T47D (cell line): ENCODE measurements at regions not wholly inside any gene's neighbourhood (a gene's known extent, or its start where the extent isn't known, plus 50 kb on each side); places are given as distances from the start of the nearest gene placed in this dataset.
A peak's percentile ranks its signal among the peaks of the same experiment; 100 is the strongest.

ENCODE experiments used
- DNase-seq, 2 experiments: peaks; one replicate each; pipeline versions ENCODE4 v3.0.0 to v3.0.0-alpha.2; 2011 to 2012; ENCODE audit warnings: low read depth in 1 of 2, low spot score in 1 of 2
- JUND ChIP-seq: IDR thresholded peaks from 2 replicates; pipeline ENCODE4 v1.6.1; 2012; ENCODE audit warnings: low read depth
- in situ Hi-C: cut with HindIII; loops from 2 replicates; pipeline ENCODE4 v1.10.0; 2016; ENCODE audit warnings: low sequenced_read_pairs, low pct_unique_long_range_greater_than_20kb

DNA sequence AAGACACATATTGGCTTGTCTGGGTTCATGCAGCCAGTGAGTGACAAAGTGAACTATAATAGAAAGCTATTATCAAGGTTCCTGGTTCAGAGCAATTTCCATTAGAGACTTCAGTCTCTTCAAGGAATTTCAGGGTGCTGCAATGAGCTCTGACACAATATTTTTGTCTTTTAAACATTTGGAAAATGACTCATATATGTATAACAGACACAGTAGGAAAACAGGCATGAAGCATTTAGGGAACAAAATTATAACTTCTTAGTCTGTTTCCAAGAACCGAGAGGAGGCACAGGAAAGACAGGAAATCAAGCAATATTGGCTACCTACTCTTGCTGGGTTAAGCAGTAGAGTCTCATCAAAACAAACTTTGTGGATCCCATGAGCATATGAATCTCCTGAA, 170.4 kb downstream of the PTPRC start:
- DNase-seq: no peak
- TF ChIP-seq JUND: no peak
- in situ Hi-C loops: no loop called here

DNA sequence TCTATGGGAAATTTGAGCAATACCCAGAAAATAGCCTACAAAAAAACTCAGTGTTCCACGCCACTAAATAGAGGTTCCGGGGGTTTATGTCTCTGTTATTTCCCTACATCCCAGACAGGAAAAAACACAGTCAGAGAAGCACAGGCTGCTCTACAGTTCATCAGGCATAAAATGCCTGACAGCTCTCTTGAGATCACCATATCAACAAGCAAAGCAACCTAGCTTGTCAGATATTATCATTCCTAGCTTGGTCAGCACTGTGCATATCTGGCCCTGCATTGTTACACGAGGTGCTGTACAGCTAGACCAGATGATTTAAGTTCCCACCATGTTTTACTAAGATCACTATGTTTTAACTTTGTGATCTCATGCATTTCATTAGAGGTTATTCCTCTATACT, 172.6 kb downstream of the PTPRC start:
- in situ Hi-C loops: no loop called here
- no peak for TF ChIP-seq JUND
- no peak for DNase-seq

DNA sequence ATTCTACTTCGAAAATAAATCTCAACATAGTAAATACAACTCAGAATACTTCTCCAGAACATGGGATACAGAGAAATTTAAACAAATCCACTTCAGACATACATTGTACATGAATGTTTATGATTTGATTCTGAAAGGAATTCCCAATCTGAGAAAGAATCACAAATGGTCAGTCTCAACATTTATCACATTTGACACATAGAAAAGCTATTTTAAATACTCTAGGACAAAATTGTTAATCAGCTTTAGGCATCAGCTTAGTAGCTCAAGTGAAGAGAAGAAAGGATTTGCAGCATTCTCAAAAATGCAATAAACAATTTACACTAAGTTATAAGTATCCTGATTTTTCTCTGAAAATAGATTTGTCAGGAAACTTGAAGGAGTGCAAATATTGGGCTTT, 184.8 kb downstream of the PTPRC start:
- in situ Hi-C loops: no loop called here
- no peak for TF ChIP-seq JUND

DNA sequence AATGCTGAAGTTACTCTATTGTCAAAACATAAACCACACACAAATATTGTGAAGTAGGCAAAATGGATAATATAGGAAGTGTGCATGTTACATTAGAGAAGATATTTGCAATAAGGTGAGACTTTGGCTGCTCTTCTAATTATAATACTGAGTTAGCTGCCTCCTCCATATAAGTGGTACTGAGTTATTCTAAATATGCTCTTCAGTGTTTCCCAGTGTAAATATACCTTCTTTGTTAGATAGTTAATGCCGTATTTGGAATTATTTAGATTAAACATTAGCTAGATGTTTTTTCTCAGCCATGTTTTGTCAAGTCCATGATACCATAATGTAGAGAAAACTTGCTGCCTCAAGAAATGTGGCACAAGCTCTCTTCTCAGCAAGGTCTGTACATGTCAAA, 186.4 kb downstream of the PTPRC start:
- in situ Hi-C loops: no loop called here
- DNase-seq: no peak
- no peak for TF ChIP-seq JUND

More for the DNA sequence above, 184.8 kb downstream of the PTPRC start:
- DNase-seq: no peak

DNA sequence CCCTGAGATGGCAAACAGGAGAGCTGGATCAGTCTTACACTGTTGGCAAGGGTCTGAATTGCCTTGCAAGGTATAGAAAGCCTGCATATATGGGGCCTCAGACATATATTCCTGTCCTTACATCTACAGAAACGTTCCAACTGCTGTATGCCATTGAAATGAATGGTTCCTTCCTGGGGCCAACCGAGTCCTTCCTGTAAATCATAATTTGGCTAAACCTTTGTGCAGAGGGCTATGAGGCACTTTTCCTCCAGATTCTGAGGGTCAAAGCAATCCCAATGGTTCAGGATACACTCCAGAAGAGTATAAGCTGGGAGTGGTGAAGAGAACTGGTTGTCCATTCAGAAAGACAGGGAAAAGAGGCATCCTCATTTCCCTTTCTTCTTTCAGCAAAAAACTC, 190.5 kb downstream of the PTPRC start:
- in situ Hi-C loops: no loop called here
- DNase-seq: no peak
- no peak for TF ChIP-seq JUND

DNA sequence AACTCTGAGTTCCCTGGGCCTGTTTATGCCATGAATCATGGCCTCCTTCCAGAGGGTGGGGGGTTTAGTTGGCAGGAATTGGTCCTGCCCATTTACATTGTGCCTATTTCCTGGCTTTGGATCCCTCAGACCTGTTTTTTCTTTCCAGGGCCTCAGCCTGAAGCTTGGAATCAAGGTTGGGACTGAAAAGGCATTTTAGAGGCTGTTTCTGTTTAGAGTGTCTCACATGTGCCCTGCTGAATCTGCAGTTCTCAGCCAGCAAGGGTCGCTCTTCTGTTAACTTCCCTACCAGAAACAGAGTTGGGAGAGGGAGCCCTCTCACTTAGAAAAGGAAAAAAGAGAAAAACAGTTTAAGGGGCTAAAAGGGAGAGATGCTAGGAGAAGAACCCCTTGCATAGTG, 191.1 kb downstream of the PTPRC start:
- in situ Hi-C loops: no loop called here
- DNase-seq: peak in 1 of 2 experiments; percentile 26
- TF ChIP-seq JUND: no peak

DNA sequence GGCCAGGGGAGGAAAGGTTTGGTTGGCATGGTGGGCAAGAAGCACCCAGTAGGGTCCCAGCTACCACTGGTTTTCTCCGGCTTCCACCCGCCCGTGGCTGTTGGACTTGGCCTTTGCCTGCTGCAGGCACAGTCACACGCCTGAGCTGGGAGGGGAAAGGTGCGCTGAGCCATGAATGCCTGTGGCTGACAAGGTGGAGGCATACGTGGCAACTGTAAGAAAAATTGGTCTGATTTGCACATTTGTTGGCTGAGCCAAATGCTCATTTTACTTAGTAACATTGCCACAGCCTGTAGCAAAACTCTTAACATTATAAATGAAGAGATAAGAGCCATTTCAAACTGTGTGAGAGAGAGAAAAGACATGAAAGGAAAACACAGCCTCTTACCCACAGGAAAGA, 191.6 kb downstream of the PTPRC start:
- in situ Hi-C loops: no loop called here
- DNase-seq: no peak
- TF ChIP-seq JUND: no peak

DNA sequence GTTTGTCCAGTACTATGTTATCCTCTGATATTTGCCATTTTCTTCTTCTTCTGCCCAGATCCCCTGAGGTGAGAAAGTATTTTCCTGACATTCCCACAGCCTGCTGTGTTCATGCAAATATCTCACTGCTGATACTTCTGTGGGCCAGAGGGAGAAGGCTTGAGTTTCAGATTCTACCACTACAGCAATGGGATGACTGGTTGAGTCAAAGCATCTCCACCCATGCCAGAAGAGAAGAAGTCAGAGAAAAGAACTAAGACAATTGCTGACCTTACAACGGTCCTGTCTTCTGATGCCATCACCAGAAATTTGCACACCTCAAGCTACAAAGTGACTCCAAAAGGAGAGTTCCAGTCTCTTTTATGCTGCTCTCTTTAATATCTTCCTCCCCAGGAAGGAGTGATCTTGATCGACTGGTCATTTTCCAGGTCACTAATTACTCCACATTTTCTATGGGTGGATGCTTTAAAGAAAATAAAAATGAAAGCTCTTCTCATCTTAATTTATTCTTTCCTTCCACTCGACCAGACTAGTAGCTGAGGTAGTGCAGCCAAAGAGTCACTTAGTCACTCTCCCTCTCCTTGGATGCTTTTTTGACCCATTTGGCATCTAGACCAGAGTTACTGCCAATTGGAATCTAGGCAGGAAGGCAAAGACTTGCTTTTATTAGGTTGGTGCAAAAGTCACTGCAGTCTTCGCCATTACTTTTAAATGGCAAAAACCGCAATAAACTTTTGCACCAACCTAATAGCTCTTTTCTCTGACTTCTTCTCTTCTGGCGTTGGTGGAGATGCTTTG, 195.1 kb downstream of the PTPRC start:
- DNase-seq: no peak
- no peak for TF ChIP-seq JUND
- in situ Hi-C loops: no loop called here

DNA sequence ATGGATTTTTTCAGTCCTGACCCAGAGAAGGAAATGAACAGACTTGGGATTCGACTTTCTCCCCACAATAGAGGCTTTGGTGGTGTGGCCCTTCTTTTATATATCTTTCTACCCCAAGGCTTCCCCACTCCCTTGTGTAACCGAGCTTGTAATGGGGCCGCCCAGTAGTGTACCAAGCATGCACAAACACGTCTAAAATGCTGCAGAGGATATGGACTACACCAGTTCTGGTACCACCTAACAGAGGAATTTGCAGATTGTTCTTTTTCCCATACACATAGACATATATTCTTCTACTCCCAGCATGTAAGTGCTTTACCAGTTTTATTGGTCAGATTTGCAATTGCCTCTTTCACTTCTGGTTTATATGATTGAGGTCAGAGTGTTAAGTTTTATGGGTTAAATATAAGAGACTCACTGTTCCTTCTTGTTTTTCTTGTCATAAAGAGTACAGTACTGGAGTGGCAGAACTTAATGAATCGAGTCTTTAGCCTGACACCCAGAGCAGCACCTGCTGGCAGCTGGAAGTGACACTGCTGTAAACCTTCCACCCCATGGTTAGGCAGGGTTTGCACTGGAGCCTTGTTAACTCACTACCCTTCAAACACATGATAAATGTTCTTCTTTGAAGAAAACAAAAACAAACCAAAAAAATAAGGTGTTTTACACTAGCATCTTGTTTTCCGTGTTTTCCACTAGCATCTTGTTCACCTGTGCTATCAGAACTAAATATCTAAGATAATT, 198.6 kb downstream of the PTPRC start:
- in situ Hi-C loops: no loop called here
- no peak for TF ChIP-seq JUND

DNA sequence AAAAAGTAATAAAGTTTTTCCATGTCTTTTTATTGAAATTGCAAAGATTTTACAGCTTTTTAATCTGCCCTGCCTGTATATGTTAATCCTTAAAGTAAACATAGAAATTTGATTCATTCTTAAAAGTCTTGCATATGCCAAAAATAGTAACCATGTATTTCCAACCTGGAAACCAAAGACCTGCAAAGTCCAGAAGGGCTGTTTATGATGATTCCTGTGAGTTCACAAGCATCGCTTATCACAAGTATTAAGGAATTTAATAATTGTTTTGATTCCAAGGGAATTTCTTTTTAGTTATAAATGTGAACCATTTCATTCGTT, 199.1 kb downstream of the PTPRC start:
- in situ Hi-C loops: no loop called here

More for the DNA sequence above, 198.6 kb downstream of the PTPRC start:
- no peak for DNase-seq

DNA sequence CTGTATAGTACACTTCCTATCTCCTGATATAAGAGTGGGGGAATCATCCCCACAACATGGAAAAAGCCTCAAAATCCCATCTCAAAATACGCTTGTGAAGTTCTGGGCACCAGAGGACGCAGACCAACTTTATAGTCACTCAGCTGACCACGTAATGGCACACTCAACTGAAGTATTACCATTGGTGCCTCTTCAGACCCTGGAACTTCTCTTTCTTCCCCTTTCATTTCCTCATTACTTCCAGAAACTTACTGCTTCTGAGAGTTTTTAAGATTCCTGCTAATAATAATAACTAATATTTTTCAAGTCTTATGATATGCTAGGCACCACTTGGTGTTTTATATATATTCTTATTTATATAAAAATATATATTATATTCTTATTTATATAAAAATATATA, 202.6 kb downstream of the PTPRC start:
- DNase-seq: no peak
- no peak for TF ChIP-seq JUND
- in situ Hi-C loops: no loop called here

More for the DNA sequence above, 199.1 kb downstream of the PTPRC start:
- DNase-seq: no peak
- TF ChIP-seq JUND: no peak

DNA sequence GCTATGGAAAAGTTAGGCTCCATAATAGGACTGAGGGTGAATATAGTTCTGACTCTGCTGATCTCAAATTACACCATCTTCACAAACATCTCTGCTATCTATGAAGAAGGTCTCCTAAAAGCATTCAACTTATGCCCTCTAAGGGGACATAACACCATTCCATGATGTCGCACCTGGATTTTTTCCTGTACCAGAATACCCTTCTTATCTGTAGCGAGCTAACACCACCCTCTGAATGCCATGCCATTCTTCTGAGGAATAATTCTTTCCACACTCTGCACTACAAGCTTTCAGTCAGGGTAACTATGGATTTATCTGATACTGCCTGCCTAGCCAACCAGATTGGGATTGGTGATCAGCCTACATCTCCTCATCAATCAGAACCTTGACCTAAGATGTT, 203.8 kb downstream of the PTPRC start:
- in situ Hi-C loops: no loop called here
- no peak for TF ChIP-seq JUND
- no peak for DNase-seq

DNA sequence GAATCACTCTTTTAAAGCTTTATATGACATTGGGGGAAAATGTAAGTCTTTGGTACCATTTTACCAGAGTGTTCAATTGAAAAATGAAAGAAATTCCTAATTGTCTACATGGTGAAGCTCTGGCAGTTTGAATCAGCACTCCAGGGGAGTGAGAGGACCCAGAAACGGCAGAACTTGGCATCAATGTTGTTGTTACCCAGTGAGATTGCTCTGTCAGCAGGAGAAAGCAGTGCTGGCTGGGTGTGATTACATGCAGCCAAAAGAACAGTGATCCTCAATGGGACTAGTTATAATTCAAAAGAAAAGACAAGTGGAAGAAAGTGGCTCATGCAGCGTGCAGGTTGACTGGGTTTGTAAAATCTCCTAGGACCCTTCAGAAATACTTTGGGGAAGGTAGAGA, 206.4 kb downstream of the PTPRC start:
- in situ Hi-C loops: no loop called here
- no peak for TF ChIP-seq JUND

DNA sequence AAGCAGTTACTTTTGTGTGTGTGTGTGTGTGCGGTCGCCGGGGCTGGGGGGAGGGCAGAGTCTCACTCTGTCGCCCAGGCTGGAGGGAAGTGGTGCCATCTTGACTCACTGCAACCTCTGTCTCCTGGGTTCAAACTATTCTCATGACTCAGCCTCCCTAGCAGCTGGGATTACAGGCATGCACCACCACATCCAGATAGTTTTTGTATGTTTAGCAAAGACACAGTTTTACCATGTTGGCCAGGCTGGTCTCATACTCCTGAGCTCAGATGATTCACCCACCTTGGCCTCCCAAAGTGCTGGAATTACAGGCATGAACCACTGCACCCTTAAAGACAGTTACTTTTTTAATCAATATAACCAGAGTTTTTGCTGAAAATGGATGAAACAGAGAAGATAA, 207.0 kb downstream of the PTPRC start:
- in situ Hi-C loops: no loop called here
- no peak for TF ChIP-seq JUND
- DNase-seq: no peak

More for the DNA sequence above, 206.4 kb downstream of the PTPRC start:
- no peak for DNase-seq
